NCI-H345 treated with DMSO at 0.1 percent for 48 hours (cell line): ENCODE measurements at regions not wholly inside any gene's neighbourhood (a gene's known extent, or its start where the extent isn't known, plus 50 kb on each side); places are given as distances from the start of the nearest gene placed in this dataset.
"Not testable (repeated sequence)": the region's sequence is repeated elsewhere in the genome, so short reads cannot be mapped to it uniquely, and the experiment has no call there.

Experiments used
- DNase-seq: peaks from one replicate; lab custom pipeline; 2025; ENCODE audit not compliant: unreplicated experiment; lab: John Stamatoyannopoulos, UW

DNA sequence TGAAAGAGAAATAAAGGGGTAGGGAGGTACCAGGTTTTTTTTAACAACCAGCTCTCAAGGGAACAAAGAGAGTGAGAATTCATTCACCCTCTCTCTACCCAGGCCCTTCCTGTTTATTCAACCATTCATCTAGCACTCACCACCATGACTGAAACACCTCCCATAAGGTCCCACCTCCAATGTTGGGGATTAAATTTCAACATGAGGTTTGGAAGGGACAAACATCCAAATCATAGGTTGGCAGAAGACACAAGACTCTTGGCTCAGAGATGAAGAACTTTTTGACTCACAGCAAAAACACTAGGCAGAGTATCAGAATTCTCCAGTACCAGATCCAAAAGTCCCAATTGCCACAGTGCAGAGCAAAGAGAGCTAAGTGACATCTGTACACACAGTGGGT lies 186.3 kb downstream of the EDN1 start:
- peak; percentile 1 for DNase-seq

- no peak for DNase-seq
These were observed 187.5 kb downstream of the EDN1 start for GRCh38 chr6:12477616-12478015.

GRCh38 chr6:12478921-12479320 lies 188.8 kb downstream of the EDN1 start:
- DNase-seq = no peak

DNA sequence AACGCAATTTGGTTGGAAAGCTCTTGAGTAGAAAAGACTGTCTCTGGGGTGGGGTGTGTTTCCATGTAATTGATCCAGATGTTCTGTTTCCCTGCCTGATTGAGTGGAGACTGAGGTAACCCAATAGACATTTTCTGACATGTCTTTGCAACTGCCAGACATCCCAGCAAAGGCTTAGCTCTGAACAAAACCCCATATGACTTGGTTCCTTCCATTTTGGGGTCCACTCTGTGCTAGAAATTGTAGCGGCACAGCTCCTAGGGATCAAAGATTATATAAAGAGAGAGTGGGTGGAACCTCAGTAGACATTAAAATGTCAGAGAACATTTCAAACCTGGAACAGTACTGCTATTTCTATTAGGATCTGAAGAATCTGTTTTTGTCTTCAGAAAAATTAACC lies 189.3 kb downstream of the EDN1 start:
- DNase-seq = no peak

GRCh38 chr6:12479881-12480280 lies 189.7 kb downstream of the EDN1 start:
- DNase-seq = no peak

DNA sequence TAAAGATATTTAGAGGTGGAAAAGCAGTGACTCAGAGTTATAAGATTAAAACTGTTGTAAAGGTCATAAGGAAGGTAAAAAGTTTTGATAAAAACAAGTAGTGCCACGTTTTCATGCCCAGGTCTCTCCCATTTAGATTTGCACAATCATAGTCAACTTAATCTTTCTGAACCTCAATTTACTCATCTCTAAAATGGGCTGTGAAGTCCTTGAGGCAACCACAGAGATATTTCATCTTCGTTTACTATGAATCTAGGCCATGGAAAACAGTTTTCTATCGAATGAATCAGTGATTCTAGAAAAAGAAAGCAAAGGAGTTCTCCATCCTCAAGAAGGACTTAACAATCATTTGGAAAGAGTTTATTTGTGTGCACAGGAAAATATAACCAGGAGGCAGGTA lies 190.2 kb downstream of the EDN1 start:
- DNase-seq = no peak

DNA sequence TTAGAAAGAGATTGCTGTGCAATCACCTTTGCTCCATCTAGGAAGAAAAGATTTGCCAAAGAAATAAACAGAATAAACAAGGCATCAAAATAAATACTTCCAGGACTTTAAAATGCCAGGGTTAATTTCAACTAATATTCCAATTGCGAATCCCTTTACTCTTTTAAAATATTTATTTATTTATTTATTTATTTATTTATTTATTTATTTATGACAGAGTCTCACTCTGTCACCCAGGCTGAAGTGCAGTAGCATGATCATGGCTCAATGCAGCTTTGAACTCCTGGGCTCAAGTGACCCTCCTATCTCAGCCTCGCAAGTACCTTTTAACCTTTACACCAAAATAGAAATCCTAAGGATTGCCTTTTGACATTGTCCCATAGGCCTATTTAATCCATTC lies 191.1 kb downstream of the EDN1 start:
- DNase-seq = no peak

DNA sequence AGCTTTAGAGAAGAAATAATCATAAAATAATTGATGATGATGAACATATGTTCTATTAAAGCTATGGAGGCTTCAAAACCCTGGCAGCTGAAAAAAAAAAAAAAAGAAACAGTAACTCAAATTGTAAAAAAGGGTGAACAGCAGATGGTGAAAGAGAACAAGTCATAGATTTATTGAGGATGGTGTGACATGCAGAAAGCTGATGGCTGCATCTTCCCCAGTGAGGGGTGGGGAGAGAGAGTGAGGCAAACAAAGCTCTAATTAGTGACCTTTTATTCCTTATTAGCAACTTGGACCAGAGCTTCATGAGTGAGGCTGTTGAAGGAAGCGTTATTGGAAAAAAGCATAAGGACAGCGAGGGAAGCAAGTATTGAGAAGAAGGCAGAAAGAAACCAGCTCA lies 191.7 kb downstream of the EDN1 start:
- DNase-seq = no peak

DNA sequence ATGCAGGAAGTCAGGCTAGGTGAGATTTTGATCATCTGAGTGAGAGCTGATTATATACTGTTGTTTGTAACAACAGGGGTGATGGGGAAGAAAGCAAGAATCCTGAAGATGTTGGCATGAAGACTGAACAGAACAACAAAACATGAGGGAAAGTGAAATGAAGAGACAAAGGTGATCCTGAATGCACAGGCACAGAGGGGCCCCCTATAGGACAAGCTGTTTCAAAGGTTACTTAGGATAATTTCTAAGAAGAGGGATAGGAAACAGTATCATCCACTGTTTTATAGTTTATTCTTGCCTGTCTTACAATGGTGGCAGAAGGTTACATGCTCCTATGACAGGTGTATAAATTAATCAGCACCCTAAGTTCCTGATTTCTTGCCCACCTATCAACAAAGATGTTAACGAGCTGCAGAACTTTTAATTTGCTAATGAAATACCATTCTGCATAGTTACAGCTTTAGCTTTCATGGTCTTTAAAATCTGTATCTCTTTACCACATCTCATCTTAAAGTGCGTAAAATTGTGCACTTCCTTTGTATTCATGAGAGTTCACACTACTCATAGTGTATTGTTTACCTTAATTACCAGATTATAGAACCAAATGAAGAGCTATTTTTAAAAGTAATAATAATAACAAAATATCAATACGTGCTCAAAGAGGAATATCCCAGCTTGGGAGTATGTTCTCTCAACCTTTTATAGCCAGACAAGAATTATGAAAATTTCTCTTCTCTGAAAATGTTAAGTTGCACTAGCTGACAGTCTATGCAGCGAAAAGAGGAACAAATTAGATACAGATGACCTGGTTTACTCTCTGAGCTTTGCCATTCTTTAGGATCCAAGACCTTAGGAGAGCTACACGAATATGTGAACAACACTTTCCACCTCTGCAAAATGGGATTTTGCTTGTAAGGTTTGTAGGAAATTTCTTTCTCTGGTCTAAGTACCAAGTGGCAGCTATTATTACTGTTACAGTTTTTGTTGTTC lies 192.5 kb downstream of the EDN1 start:
- DNase-seq = no peak

DNA sequence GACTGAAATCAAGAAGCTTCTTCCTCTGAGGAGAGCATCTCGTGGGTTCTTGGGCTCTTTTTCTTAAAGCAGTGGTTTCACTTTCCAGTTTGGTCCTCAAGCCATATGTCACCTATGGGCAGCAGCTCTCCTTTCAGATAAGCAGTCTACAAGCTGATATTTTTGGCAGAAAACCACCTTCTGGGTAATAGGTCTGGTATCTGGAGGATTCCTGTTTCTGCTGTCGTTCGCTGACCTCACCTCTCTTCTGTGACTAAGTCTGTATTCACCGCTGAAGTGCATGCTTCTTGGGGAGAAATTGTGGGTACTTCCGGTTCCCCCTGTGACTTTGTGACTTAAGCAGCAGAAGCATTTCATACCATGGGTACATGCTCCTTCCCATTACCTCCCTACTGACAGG lies 193.6 kb downstream of the EDN1 start:
- no peak for DNase-seq

- DNase-seq = no peak
These were observed 194.4 kb downstream of the EDN1 start for GRCh38 chr6:12484519-12484918.

- DNase-seq = no peak
These were observed 195.1 kb downstream of the EDN1 start for GRCh38 chr6:12485226-12485764.

DNA sequence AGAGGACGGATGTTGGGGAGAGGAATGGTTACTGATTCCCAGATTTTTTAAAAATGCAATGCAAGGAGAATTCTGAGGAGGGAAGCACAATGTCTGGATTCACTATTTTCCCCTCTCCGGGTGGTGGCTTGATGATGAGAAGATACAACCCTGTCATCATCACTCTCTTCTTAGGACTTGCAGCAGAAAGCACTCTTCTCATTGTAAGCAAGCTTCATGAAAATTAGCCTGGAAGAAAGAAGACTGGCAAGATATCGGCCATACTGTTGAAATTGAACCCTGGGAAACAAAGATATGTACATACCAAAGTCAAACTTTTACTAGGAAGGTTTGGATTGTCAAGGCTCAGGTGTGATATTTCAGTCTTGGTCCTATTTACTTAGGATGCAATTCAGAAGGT lies 195.7 kb downstream of the EDN1 start:
- no peak for DNase-seq

GRCh38 chr6:12490351-12490903 lies 200.3 kb downstream of the EDN1 start:
- no peak for DNase-seq

- DNase-seq = no peak
These were observed 200.9 kb downstream of the EDN1 start for GRCh38 chr6:12490904-12491571.

DNA sequence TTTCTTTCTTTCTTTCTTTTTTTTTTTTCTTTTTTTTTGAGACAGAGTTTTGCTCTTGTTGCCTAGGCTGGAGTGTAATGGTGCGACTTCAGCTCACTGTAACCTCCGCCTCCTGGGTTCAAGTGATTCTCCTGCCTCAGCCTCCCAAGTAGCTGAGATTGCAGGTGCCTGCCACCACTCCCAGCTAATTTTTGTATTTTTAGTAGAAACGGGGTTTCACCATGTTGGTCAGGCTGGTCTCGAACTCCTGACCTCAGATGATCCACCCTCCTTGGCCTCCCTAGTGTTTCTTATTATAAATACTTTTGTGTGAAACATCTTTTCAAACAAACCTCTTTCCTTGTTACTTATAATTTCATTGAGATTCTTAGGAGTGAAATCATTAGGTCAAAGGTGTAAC lies 202.8 kb downstream of the EDN1 start:
- DNase-seq = not testable (repeated sequence)

DNA sequence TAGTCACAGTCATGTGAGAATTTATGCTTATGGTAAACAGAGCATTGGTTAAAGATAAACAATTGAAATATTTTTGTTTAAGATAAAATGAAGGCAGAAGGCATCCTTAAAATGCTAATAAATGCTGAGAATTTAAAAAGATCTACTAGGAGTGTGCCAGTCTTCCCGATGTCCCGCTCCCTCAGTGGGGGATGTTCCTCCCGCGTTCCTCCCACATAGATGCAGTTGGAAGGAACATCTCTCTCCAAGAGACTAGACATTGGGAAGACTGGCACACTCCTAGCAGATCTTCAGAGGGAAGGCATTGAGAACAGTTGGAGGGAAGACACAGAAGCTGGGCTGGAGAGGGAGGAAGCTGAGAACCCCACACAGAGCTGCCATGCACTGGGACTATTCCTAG lies 203.3 kb downstream of the EDN1 start:
- no peak for DNase-seq

- no peak for DNase-seq
These were observed 204.0 kb downstream of the EDN1 start for GRCh38 chr6:12494161-12494560.

- no peak for DNase-seq
These were observed 211.8 kb downstream of the EDN1 start for GRCh38 chr6:12501990-12502389.

DNA sequence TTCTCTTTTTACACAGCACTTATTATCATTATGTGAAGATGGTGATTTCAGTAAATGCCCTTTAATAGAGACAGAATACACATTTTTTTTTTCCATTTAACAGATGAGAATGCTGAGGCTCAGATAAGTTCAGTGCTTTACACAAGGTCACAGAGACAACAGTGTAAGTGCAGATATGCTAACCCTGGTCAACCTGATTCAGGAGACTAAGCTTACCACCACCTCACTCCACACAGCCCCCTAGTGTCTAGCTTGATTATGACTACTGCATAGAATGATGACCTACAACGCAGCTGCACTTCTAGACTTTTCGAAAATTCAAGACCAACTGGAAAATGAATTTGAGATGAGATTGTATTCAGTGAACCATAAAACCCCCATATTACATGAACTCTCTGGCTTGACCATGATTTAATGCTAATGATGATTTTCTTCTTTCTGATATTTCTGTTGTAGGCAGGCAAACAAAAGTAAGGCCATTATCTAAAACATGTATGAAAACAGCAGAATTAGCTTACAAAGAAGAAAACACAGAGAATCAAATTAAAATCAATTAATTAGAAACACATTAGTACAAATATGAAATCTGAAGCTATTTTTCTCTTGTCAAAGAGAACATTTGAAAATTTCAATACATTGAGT lies 212.1 kb upstream of the PHACTR1 start:
- no peak for DNase-seq

- no peak for DNase-seq
These were observed 211.1 kb upstream of the PHACTR1 start for GRCh38 chr6:12505486-12505885.
